ENCODE measurements at regions not wholly inside any gene's neighbourhood (a gene's known extent, or its start where the extent isn't known, plus 50 kb on each side); places are given as distances from the start of the nearest gene placed in this dataset.
A peak's percentile ranks its signal among the peaks of the same experiment; 100 is the strongest.

GRCh38 chr12:27179400-27180214 is 64.5 kb upstream of the STK38L start:
- TF ChIP-seq CTCF (IDR thresholded peaks at IDR 0.05) (no peak), POLR2AphosphoS5 (IDR thresholded peaks at IDR 0.05; ENCODE audit: insufficient read depth in 1 of 2, low read depth in 1 of 2) (peak in 1 of 2 donors; percentile 90), POLR2A (IDR thresholded peaks at IDR 0.05) (no peak)
